C4-2B (cell line): ENCODE measurements at regions not wholly inside any gene's neighbourhood (a gene's known extent, or its start where the extent isn't known, plus 50 kb on each side); places are given as distances from the start of the nearest gene placed in this dataset.

Experiments
- ZFX ChIP-seq: fragments of 450-650 bp; IDR thresholded peaks from 2 replicates; pipeline ENCODE4 v1.6.1; 2017
- TF ChIP-seq, protein P1 (sequence below): fragments of 450-650 bp; conservative IDR thresholded peaks from 2 replicates; pipeline ENCODE4 v1.5.1; 2017; ENCODE audit warnings: mild to moderate bottlenecking

DNA sequence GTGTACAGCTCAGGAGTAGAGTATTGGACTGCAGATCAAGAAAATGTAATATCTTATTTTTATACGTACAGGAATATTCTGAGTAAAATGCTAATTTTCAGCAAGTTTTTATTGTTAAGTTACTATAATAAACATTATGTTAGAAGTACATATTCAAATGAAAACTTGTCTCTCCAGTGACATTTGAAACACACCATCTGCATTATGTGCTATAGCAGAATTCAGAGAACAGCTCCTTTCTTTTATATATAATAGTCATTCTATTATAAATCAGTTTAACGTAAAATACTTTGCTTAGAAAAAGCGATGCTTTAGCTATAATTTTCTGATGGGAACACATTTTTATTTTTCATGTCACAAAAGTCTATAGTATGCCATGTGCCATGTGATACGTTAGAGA lies 249.0 kb downstream of the PTPRC start:
- TF ChIP-seq, protein P1, sequence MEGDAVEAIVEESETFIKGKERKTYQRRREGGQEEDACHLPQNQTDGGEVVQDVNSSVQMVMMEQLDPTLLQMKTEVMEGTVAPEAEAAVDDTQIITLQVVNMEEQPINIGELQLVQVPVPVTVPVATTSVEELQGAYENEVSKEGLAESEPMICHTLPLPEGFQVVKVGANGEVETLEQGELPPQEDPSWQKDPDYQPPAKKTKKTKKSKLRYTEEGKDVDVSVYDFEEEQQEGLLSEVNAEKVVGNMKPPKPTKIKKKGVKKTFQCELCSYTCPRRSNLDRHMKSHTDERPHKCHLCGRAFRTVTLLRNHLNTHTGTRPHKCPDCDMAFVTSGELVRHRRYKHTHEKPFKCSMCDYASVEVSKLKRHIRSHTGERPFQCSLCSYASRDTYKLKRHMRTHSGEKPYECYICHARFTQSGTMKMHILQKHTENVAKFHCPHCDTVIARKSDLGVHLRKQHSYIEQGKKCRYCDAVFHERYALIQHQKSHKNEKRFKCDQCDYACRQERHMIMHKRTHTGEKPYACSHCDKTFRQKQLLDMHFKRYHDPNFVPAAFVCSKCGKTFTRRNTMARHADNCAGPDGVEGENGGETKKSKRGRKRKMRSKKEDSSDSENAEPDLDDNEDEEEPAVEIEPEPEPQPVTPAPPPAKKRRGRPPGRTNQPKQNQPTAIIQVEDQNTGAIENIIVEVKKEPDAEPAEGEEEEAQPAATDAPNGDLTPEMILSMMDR: no peak
- no peak for TF ChIP-seq ZFX
